WTC11 (cell line): ENCODE measurements at regions not wholly inside any gene's neighbourhood (a gene's known extent, or its start where the extent isn't known, plus 50 kb on each side); places are given as distances from the start of the nearest gene placed in this dataset.

Experiments
- ATF2 ChIP-seq: sonication (generic); formaldehyde crosslinking; IDR thresholded peaks from 2 replicates; pipeline ENCODE4 v1.8.1; 2022; ENCODE audit warnings: low read depth, missing genetic modification reagents, borderline replicate concordance
- ZNF263 ChIP-seq: sonication (generic); formaldehyde crosslinking; IDR thresholded peaks from 2 replicates; pipeline ENCODE4 v1.8.1; 2022; ENCODE audit warnings: low read depth, mild to moderate bottlenecking, moderate library complexity, missing genetic modification reagents

DNA sequence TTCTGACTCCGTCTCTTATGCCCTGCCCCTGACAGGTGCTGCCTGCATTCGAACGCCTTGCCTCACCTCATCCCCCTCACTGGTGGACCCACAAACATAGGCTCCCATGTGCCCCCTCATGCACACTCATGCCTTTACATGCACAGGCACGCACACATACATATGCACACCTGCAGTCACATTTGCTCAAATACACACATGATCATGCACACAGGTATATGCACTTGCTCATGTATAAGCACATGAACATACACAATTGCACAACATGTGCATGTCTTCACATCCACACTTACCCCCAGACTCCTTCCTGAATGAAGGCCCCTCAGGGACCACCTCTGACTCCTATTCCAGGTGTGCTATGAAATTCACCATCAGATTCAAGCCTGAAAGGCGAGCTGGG lies 506.9 kb downstream of the PTPRU start:
- no peak for TF ChIP-seq ZNF263
- no peak for TF ChIP-seq ATF2 (CRISPR knock-in tag)
